ENCODE measurements at regions not wholly inside any gene's neighbourhood (a gene's known extent, or its start where the extent isn't known, plus 50 kb on each side); places are given as distances from the start of the nearest gene placed in this dataset.

GRCh38 chr5:82419559-82420332, 141.6 kb upstream of the RPS23 start:
- DNase-seq (no peak), ATAC-seq (ENCODE audit: insufficient read depth, low read depth) (peak; percentile 22; the same call in 1 of the 3 replicates)
- H3K4me3 ChIP-seq (ENCODE audit: low read depth in 1 of 2, low read length in 2 of 2): no peak overlapping the region
- H2AFZ ChIP-seq (ENCODE audit: low read depth, low read length): no peak overlapping the region
- peaks cover 27% of the 10 kb centered on the region for H3K4me1 ChIP-seq (ENCODE audit: insufficient read depth, low read length)
- no peaks in the 10 kb centered on the region for H3K9me3 ChIP-seq (ENCODE audit: insufficient read depth, low read length, severe bottlenecking)
- no peaks in the 10 kb centered on the region for H3K79me2 ChIP-seq (ENCODE audit: insufficient read depth, low read length)
- H3K36me3 ChIP-seq (ENCODE audit: insufficient read depth, low read length): no peaks in the 10 kb centered on the region
- H3K27ac ChIP-seq (ENCODE audit: low read length): peak overlapping the region; percentile 38; the same call in 1 of the 2 replicates
- no peaks in the 10 kb centered on the region for H3K27me3 ChIP-seq (ENCODE audit: insufficient read depth, low read length, poor library complexity)
- H3K4me2 ChIP-seq (ENCODE audit: insufficient read depth, low read length): no peak overlapping the region
- H4K20me1 ChIP-seq (ENCODE audit: insufficient read depth, low read length): no peaks in the 10 kb centered on the region
- no peak overlapping the region for H3K9ac ChIP-seq (ENCODE audit: low read depth, low read length)
- TF ChIP-seq CTCF (IDR thresholded peaks at IDR 0.05; ENCODE audit: borderline replicate concordance, extremely low read depth, low read length, poor library complexity, severe bottlenecking) (no peak), EZH2 (IDR thresholded peaks at IDR 0.05; ENCODE audit: borderline replicate concordance, low read depth, low read length, severe bottlenecking) (no peak)

GRCh38 chr5:82418608-82418950, 140.4 kb upstream of the RPS23 start:
- H2AFZ ChIP-seq (ENCODE audit: low read depth, low read length): no peak overlapping the region
- DNase-seq (no peak), ATAC-seq (ENCODE audit: insufficient read depth, low read depth) (no peak)
- peaks cover 39% of the 10 kb centered on the region for H3K4me1 ChIP-seq (ENCODE audit: insufficient read depth, low read length)
- H4K20me1 ChIP-seq (ENCODE audit: insufficient read depth, low read length): no peaks in the 10 kb centered on the region
- peak overlapping the region; percentile 52; the same call in 1 of the 2 replicates for H3K27ac ChIP-seq (ENCODE audit: low read length)
- no peaks in the 10 kb centered on the region for H3K79me2 ChIP-seq (ENCODE audit: insufficient read depth, low read length)
- H3K9ac ChIP-seq (ENCODE audit: low read depth, low read length): no peak overlapping the region; the same call in 1 of the 2 replicates
- TF ChIP-seq EZH2 (IDR thresholded peaks at IDR 0.05; ENCODE audit: borderline replicate concordance, low read depth, low read length, severe bottlenecking): no peak
- no peak for TF ChIP-seq CTCF (IDR thresholded peaks at IDR 0.05; ENCODE audit: borderline replicate concordance, extremely low read depth, low read length, poor library complexity, severe bottlenecking)
- no peak overlapping the region for H3K4me3 ChIP-seq (ENCODE audit: low read depth in 1 of 2, low read length in 2 of 2)
- no peak overlapping the region for H3K4me2 ChIP-seq (ENCODE audit: insufficient read depth, low read length)
- no peaks in the 10 kb centered on the region for H3K27me3 ChIP-seq (ENCODE audit: insufficient read depth, low read length, poor library complexity)
- no peaks in the 10 kb centered on the region for H3K9me3 ChIP-seq (ENCODE audit: insufficient read depth, low read length, severe bottlenecking)
- H3K36me3 ChIP-seq (ENCODE audit: insufficient read depth, low read length): no peaks in the 10 kb centered on the region

- Histone ChIP-seq H3K27me3 (ENCODE audit: insufficient read depth, low read length, poor library complexity) (no peaks in the 10 kb centered on the region), H2AFZ (ENCODE audit: low read depth, low read length) (no peak overlapping the region), H4K20me1 (ENCODE audit: insufficient read depth, low read length) (no peaks in the 10 kb centered on the region), H3K9ac (ENCODE audit: low read depth, low read length) (no peak overlapping the region), H3K36me3 (ENCODE audit: insufficient read depth, low read length) (no peaks in the 10 kb centered on the region), H3K4me3 (ENCODE audit: low read depth in 1 of 2, low read length in 2 of 2) (no peak overlapping the region), H3K4me2 (ENCODE audit: insufficient read depth, low read length) (no peak overlapping the region), H3K79me2 (ENCODE audit: insufficient read depth, low read length) (no peaks in the 10 kb centered on the region), H3K27ac (ENCODE audit: low read length) (peak overlapping the region; percentile 52; the same call in 1 of the 2 replicates), H3K9me3 (ENCODE audit: insufficient read depth, low read length, severe bottlenecking) (no peaks in the 10 kb centered on the region), H3K4me1 (ENCODE audit: insufficient read depth, low read length) (peaks cover 44% of the 10 kb centered on the region)
- no peak for DNase-seq
- ATAC-seq (ENCODE audit: insufficient read depth, low read depth): no peak
- TF ChIP-seq CTCF (IDR thresholded peaks at IDR 0.05; ENCODE audit: borderline replicate concordance, extremely low read depth, low read length, poor library complexity, severe bottlenecking) (no peak), EZH2 (IDR thresholded peaks at IDR 0.05; ENCODE audit: borderline replicate concordance, low read depth, low read length, severe bottlenecking) (no peak)
Observed at GRCh38 chr5:82417776-82418607, 139.8 kb upstream of the RPS23 start.

Measured in DND-41 (cell line).